Hematopoietic multipotent progenitor cell (in vitro differentiated cells): ENCODE measurements at regions not wholly inside any gene's neighbourhood (a gene's known extent, or its start where the extent isn't known, plus 50 kb on each side); places are given as distances from the start of the nearest gene placed in this dataset.

Experiments
- DNase-seq, 3 donors: peaks; one replicate each; pipeline ENCODE4 v3.0.0-alpha.2; 2011 to 2015; ENCODE audit warnings: low read depth in 2 of 3, low spot score in 2 of 3

GRCh38 chr7:68485253-68485917 is 1112.9 kb upstream of the AUTS2 start:
- DNase-seq: no peak

GRCh38 chr7:68488341-68489060 is 1109.8 kb upstream of the AUTS2 start:
- no peak for DNase-seq

- no peak for DNase-seq
These were observed 1106.5 kb upstream of the AUTS2 start for GRCh38 chr7:68491523-68492358.

GRCh38 chr7:68492359-68492690 is 1106.0 kb upstream of the AUTS2 start:
- no peak for DNase-seq

- DNase-seq: no peak
These were observed 1094.9 kb upstream of the AUTS2 start for GRCh38 chr7:68503400-68503799.

GRCh38 chr7:68504716-68505115 is 1093.6 kb upstream of the AUTS2 start:
- DNase-seq: no peak

GRCh38 chr7:68505721-68506120 is 1092.6 kb upstream of the AUTS2 start:
- DNase-seq: no peak

- no peak for DNase-seq
These were observed 1090.6 kb upstream of the AUTS2 start for GRCh38 chr7:68507668-68508067.

- no peak for DNase-seq
These were observed 1089.2 kb upstream of the AUTS2 start for GRCh38 chr7:68509054-68509453.

- no peak for DNase-seq
These were observed 1088.7 kb upstream of the AUTS2 start for GRCh38 chr7:68509603-68510002.

- DNase-seq: no peak
These were observed 1087.0 kb upstream of the AUTS2 start for GRCh38 chr7:68511281-68511680.

GRCh38 chr7:68512466-68512865 is 1085.8 kb upstream of the AUTS2 start:
- no peak for DNase-seq

- no peak for DNase-seq
These were observed 1080.2 kb upstream of the AUTS2 start for GRCh38 chr7:68518060-68518459.

- DNase-seq: no peak
These were observed 1074.1 kb upstream of the AUTS2 start for GRCh38 chr7:68524126-68524525.

GRCh38 chr7:68529221-68529620 is 1069.1 kb upstream of the AUTS2 start:
- DNase-seq: no peak

- no peak for DNase-seq
These were observed 1063.0 kb upstream of the AUTS2 start for GRCh38 chr7:68535266-68535665.

- DNase-seq: no peak
These were observed 1061.1 kb upstream of the AUTS2 start for GRCh38 chr7:68537051-68537773.

GRCh38 chr7:68537774-68538071 is 1060.6 kb upstream of the AUTS2 start:
- DNase-seq: no peak

- DNase-seq: no peak
These were observed 1055.4 kb upstream of the AUTS2 start for GRCh38 chr7:68542831-68543230.

- DNase-seq: no peak
These were observed 1053.4 kb upstream of the AUTS2 start for GRCh38 chr7:68544851-68545250.

- DNase-seq: no peak
These were observed 1051.1 kb upstream of the AUTS2 start for GRCh38 chr7:68547181-68547580.
